ENCODE measurements at regions not wholly inside any gene's neighbourhood (a gene's known extent, or its start where the extent isn't known, plus 50 kb on each side); places are given as distances from the start of the nearest gene placed in this dataset.

GRCh38 chr3:102174832-102175374 is 259.9 kb upstream of the ZPLD1 start:
- TF ChIP-seq CTCF (IDR thresholded peaks at IDR 0.05) (no peak), EZH2 (IDR thresholded peaks at IDR 0.05; ENCODE audit: borderline replicate concordance, insufficient read depth, low read depth, low read length, poor library complexity, severe bottlenecking) (no peak)

Measured in B cell (primary cell).